IMR-90 (cell line): ENCODE measurements at regions not wholly inside any gene's neighbourhood (a gene's known extent, or its start where the extent isn't known, plus 50 kb on each side); places are given as distances from the start of the nearest gene placed in this dataset.

Experiments used
- ATAC-seq: fragments of 200-7000 bp; cut with Tn5 transposase; 2 replicates; pipeline ENCODE4 v1.9.1; 2020; ENCODE audit warnings: low read depth, mild to moderate bottlenecking, moderate library complexity
- BruUV-seq: library from RNA; stranded (reverse); fragments of 400-500 nt; replicated peaks from 2 replicates; lab custom pipeline; 2021; lab: Mats Ljungman, UMichigan
- CTCF ChIA-PET: fragments of 300-600 bp; formaldehyde crosslinking; extraction: SDS; loops from one replicate; lab custom pipeline; 2021; ENCODE audit warnings: antibody characterized with exemption; lab: Yijun Ruan, JAX
- POLR2A ChIA-PET: fragments of 300-600 bp; sonication (Branson Sonifier 250); formaldehyde crosslinking; loops from one replicate; lab custom pipeline; 2022; ENCODE audit warnings: antibody characterized with exemption; ENCODE audit not compliant: unreplicated experiment; lab: Charles Lee
- DNase-seq: peaks from one replicate; pipeline ENCODE4 v3.0.0; 2013
- H2AFZ ChIP-seq: replicated peaks from 2 replicates; pipeline ENCODE3; 2013; ENCODE audit warnings: low read length, mild to moderate bottlenecking; ENCODE audit not compliant: poor library complexity
- H2AK5ac ChIP-seq: 2 replicates; pipeline ENCODE4 v1.6.1; 2013; ENCODE audit warnings: low read depth, low read length, inconsistent platforms
- H2AK9ac ChIP-seq: replicated peaks from 2 replicates; pipeline ENCODE3; 2013; ENCODE audit warnings: mild to moderate bottlenecking, low read depth, low read length, moderate library complexity; ENCODE audit not compliant: poor library complexity
- H2BK120ac ChIP-seq: 2 replicates; pipeline ENCODE4 v1.6.1; 2013; ENCODE audit warnings: low read depth, low read length, inconsistent platforms
- H2BK15ac ChIP-seq: 3 replicates; pipeline ENCODE4 v1.6.1; 2013; ENCODE audit warnings: low read depth, low read length, inconsistent platforms
- H2BK20ac ChIP-seq: 2 replicates; pipeline ENCODE4 v1.6.1; 2013; ENCODE audit warnings: low read depth, mild to moderate bottlenecking, inconsistent platforms, low read length, moderate library complexity
- H2BK5ac ChIP-seq: 2 replicates; pipeline ENCODE4 v1.6.1; 2013; ENCODE audit warnings: mild to moderate bottlenecking, low read depth, low read length, inconsistent platforms; ENCODE audit not compliant: poor library complexity, severe bottlenecking
- H3K14ac ChIP-seq: replicated peaks from 2 replicates; pipeline ENCODE4 v1.6.1; 2013; ENCODE audit warnings: low read depth, low read length, inconsistent platforms
- H3K18ac ChIP-seq: 2 replicates; pipeline ENCODE4 v1.6.1; 2013; ENCODE audit warnings: low read depth, low read length, control low read depth
- H3K23ac ChIP-seq: 2 replicates; pipeline ENCODE4 v1.6.1; 2013; ENCODE audit warnings: low read depth, low read length, inconsistent platforms
- H3K27ac ChIP-seq: 2 replicates; pipeline ENCODE4 v1.5.1; 2013; ENCODE audit warnings: mild to moderate bottlenecking, control low read depth, low read length; ENCODE audit not compliant: insufficient read depth
- H3K27me3 ChIP-seq: 2 replicates; pipeline ENCODE4 v1.6.1; 2013; ENCODE audit warnings: low read length; ENCODE audit not compliant: control insufficient read depth, insufficient read depth
- H3K36me3 ChIP-seq: 2 replicates; pipeline ENCODE4 v1.6.1; 2013; ENCODE audit warnings: low read length, mixed read lengths; ENCODE audit not compliant: control insufficient read depth, insufficient read depth
- H3K4ac ChIP-seq: 2 replicates; pipeline ENCODE4 v1.6.1; 2013; ENCODE audit warnings: low read depth, low read length, inconsistent platforms
- H3K4me1 ChIP-seq: 2 replicates; pipeline ENCODE4 v1.6.1; 2013; ENCODE audit warnings: low read length, mixed read lengths; ENCODE audit not compliant: control insufficient read depth, insufficient read depth
- H3K4me2 ChIP-seq: 2 replicates; pipeline ENCODE4 v1.6.1; 2013; ENCODE audit warnings: low read depth, mild to moderate bottlenecking, control low read depth, low read length, moderate library complexity
- H3K4me3 ChIP-seq: 2 replicates; pipeline ENCODE4 v1.5.1; 2013; ENCODE audit warnings: low read depth, mild to moderate bottlenecking, control low read depth, low read length, moderate library complexity; ENCODE audit not compliant: insufficient read depth
- H3K56ac ChIP-seq: 2 replicates; pipeline ENCODE4 v1.6.1; 2013; ENCODE audit warnings: low read length, inconsistent platforms; ENCODE audit not compliant: insufficient read depth; ENCODE audit errors: extremely low read depth
- H3K79me1 ChIP-seq, 2 experiments: 2 replicates each; pipeline ENCODE4 v1.6.1; 2013; ENCODE audit warnings: low read length in 2 of 2, inconsistent platforms in 1 of 2, low read depth in 1 of 2
- H3K9ac ChIP-seq: 2 replicates; pipeline ENCODE4 v1.6.1; 2013; ENCODE audit warnings: low read depth, low read length, control low read depth
- H3K9me1 ChIP-seq: 2 replicates; pipeline ENCODE4 v1.6.1; 2013; ENCODE audit warnings: low read length, inconsistent platforms; ENCODE audit not compliant: insufficient read depth
- H3K9me3 ChIP-seq: 2 replicates; pipeline ENCODE4 v1.6.1; 2013; ENCODE audit warnings: low read length; ENCODE audit not compliant: control insufficient read depth, insufficient read depth
- H4K20me1 ChIP-seq: 2 replicates; pipeline ENCODE4 v1.6.1; 2013; ENCODE audit warnings: low read length, inconsistent platforms; ENCODE audit not compliant: insufficient read depth
- H4K5ac ChIP-seq: 2 replicates; pipeline ENCODE4 v1.6.1; 2013; ENCODE audit warnings: mild to moderate bottlenecking, low read depth, low read length, control low read depth
- H4K8ac ChIP-seq, 2 experiments: 2 replicates each; pipeline ENCODE4 v1.6.1; 2013; ENCODE audit warnings: low read depth in 2 of 2, low read length in 2 of 2, control low read depth in 1 of 2, inconsistent platforms in 1 of 2
- H4K91ac ChIP-seq: 2 replicates; pipeline ENCODE4 v1.6.1; 2013; ENCODE audit warnings: low read depth, low read length, inconsistent platforms; ENCODE audit not compliant: insufficient read depth
- BHLHE40 ChIP-seq: fragments of 150-350 bp; IDR thresholded peaks from 2 replicates; pipeline ENCODE4 v1.6.1; 2016; ENCODE audit warnings: mild to moderate bottlenecking, low read depth, low read length
- CEBPB ChIP-seq: IDR thresholded peaks from 2 replicates; pipeline ENCODE4 v1.6.1; 2012; ENCODE audit warnings: low read depth, low read length, improper control_type of control experiment
- CHD1 ChIP-seq: IDR thresholded peaks from 2 replicates; pipeline ENCODE4 v1.6.1; 2012; ENCODE audit warnings: low read depth, low read length, improper control_type of control experiment
- CTCF ChIP-seq: conservative IDR thresholded peaks from 2 replicates; pipeline ENCODE4 v1.5.1; 2012; ENCODE audit warnings: mild to moderate bottlenecking, low read depth, low read length, improper control_type of control experiment
- ELK1 ChIP-seq: fragments of 150-350 bp; IDR thresholded peaks from 2 replicates; pipeline ENCODE4 v1.6.1; 2016; ENCODE audit warnings: low read depth, mild to moderate bottlenecking, low read length, moderate library complexity, borderline replicate concordance
- FOS ChIP-seq: fragments of 150-350 bp; IDR thresholded peaks from 2 replicates; pipeline ENCODE4 v1.6.1; 2016; ENCODE audit warnings: low read depth, low read length
- MAFK ChIP-seq: IDR thresholded peaks from 2 replicates; pipeline ENCODE4 v1.6.1; 2012; ENCODE audit warnings: low read depth, low read length, improper control_type of control experiment
- MAZ ChIP-seq: IDR thresholded peaks from 2 replicates; pipeline ENCODE4 v1.6.1; 2012; ENCODE audit warnings: low read depth, mild to moderate bottlenecking, low read length, improper control_type of control experiment, moderate library complexity, borderline replicate concordance
- MXI1 ChIP-seq: IDR thresholded peaks from 2 replicates; pipeline ENCODE4 v1.6.1; 2012; ENCODE audit warnings: low read depth, mild to moderate bottlenecking, low read length, moderate library complexity, borderline replicate concordance
- NFE2L2 ChIP-seq: fragments of 150-350 bp; IDR thresholded peaks from 2 replicates; pipeline ENCODE4 v1.6.1; 2016; ENCODE audit warnings: low read depth, mild to moderate bottlenecking, low read length
- POLR2A ChIP-seq: IDR thresholded peaks from 2 replicates; pipeline ENCODE4 v1.6.1; 2012; ENCODE audit warnings: mild to moderate bottlenecking, low read depth, low read length
- RCOR1 ChIP-seq: IDR thresholded peaks from 2 replicates; pipeline ENCODE4 v1.6.1; 2012; ENCODE audit warnings: mild to moderate bottlenecking, low read length, improper control_type of control experiment; ENCODE audit not compliant: insufficient replicate concordance
- USF2 ChIP-seq: fragments of 150-350 bp; IDR thresholded peaks from 2 replicates; pipeline ENCODE4 v1.6.1; 2017; ENCODE audit warnings: mild to moderate bottlenecking, antibody characterized with exemption, low read length, low read depth
- WGBS, 2 experiments: methylation state at CpG; one replicate each; pipeline versions ENCODE4 v1.1.5 to v1.1.7; 2013; ENCODE audit warnings: missing lambda C conversion rate in 2 of 2; ENCODE audit not compliant: insufficient read length in 1 of 2; ENCODE audit errors: extremely low coverage in 2 of 2; 5-methylcytosine and 5-hydroxymethylcytosine counted together
- dilution Hi-C: fragments of 300-500 bp; cut with HindIII; formaldehyde crosslinking; loops from one replicate; pipeline ENCODE4 v1.14.3; 2018; ENCODE audit warnings: low sequenced_read_pairs; ENCODE audit not compliant: unreplicated experiment
- in situ Hi-C: fragments of 300-500 bp; cut with MboI; formaldehyde crosslinking; loops from 3 replicates; pipeline ENCODE4 v1.14.3; 2019; ENCODE audit warnings: low sequenced_read_pairs, inconsistent platforms, mixed read lengths
- intact Hi-C: fragments of 100-400 bp; cut with micrococcal nuclease; formaldehyde crosslinking; loops from 2 replicates; pipeline ENCODE4 v1.10.0; 2022

- ChIA-PET POLR2A (no interaction called here), CTCF (no interaction called here)
- H2AFZ ChIP-seq, result no peak overlapping the region
- dilution Hi-C loops (no loop called here), intact Hi-C loops (no loop called here), in situ Hi-C loops (no loop called here)
- no peaks in the 10 kb centered on the region for H3K79me1 ChIP-seq
- no peak overlapping the region for H2BK120ac ChIP-seq
- no peak overlapping the region for H2BK15ac ChIP-seq
- DNase-seq (no peak), ATAC-seq (no peak)
- no peaks in the 10 kb centered on the region for H3K27me3 ChIP-seq
- H4K91ac ChIP-seq, result no peak overlapping the region
- no peak overlapping the region for H3K27ac ChIP-seq
- no peak overlapping the region for H3K23ac ChIP-seq
- WGBS, 2 experiments, result 50% methylated on average over 1 of the region's 12 CpGs; no CpG with 5 or more reads in 1 of the 2 experiments
- no peak overlapping the region for H3K56ac ChIP-seq
- no TSS peak for BruUV-seq
- H3K4me2 ChIP-seq, result no peak overlapping the region
- no peaks in the 10 kb centered on the region for H3K4me1 ChIP-seq
- H4K8ac ChIP-seq, result no peak overlapping the region
- no peak overlapping the region for H2BK20ac ChIP-seq
- H4K20me1 ChIP-seq, result no peaks in the 10 kb centered on the region
- no peak overlapping the region for H3K14ac ChIP-seq
- H3K4ac ChIP-seq, result no peak overlapping the region
- H3K4me3 ChIP-seq, result no peak overlapping the region
- H3K36me3 ChIP-seq, result no peaks in the 10 kb centered on the region
- TF ChIP-seq NFE2L2 (no peak), CTCF (no peak), RCOR1 (no peak), MAFK (no peak), MAZ (no peak), ELK1 (no peak), USF2 (no peak), POLR2A (no peak), CHD1 (no peak), CEBPB (no peak), MXI1 (no peak), FOS (no peak), BHLHE40 (no peak)
- no peak overlapping the region for H3K18ac ChIP-seq
- H2BK5ac ChIP-seq, result no peak overlapping the region
- H3K9me3 ChIP-seq, result peaks cover 28% of the 10 kb centered on the region
- H4K5ac ChIP-seq, result no peak overlapping the region
- H2AK5ac ChIP-seq, result no peak overlapping the region
- no peak overlapping the region for H2AK9ac ChIP-seq
- no peak overlapping the region for H3K9ac ChIP-seq
- no peaks in the 10 kb centered on the region for H3K9me1 ChIP-seq
Measured at GRCh38 chr19:28569132-28570131, 643.5 kb downstream of the UQCRFS1 start.
